ENCODE measurements at regions not wholly inside any gene's neighbourhood (a gene's known extent, or its start where the extent isn't known, plus 50 kb on each side); places are given as distances from the start of the nearest gene placed in this dataset.

DNA sequence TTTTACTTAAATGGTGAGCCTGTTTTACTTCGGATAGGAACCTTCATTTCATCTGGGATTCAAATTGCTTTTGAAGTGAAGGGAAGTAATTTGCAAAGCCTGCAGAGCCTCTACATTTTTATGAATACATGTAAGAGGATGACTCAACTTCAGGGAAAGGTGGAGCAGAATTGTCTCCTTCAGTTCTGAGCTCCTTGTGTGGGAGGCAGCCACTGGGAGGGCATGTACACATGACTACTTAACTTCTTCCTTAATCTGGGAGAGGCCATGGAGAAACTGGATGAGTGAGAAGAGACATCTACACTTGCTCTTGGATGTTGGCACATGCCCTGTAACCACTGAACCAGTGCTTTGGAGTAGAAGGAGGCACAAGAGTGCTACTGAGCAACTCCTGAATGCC, 145.1 kb upstream of the NRSN1 start:
- intact Hi-C loops (cut with micrococcal nuclease): no loop called here
- Mint-ChIP-seq H3K9me3 (no peaks in the 10 kb centered on the region), H3K36me3 (ENCODE audit: low read depth) (no peaks in the 10 kb centered on the region), H3K27me3 (ENCODE audit: insufficient read depth) (no peaks in the 10 kb centered on the region), H3K4me1 (ENCODE audit: low read depth) (no peaks in the 10 kb centered on the region), H3K4me3 (no peak overlapping the region), H3K27ac (no peak overlapping the region)
- no peak for DNase-seq (ENCODE audit: low spot score)

GRCh38 chr6:23981923-23982322, 144.1 kb upstream of the NRSN1 start:
- H3K9me3 Mint-ChIP-seq: no peaks in the 10 kb centered on the region
- no peaks in the 10 kb centered on the region for H3K4me1 Mint-ChIP-seq (ENCODE audit: low read depth)
- intact Hi-C loops (cut with micrococcal nuclease): no loop called here
- H3K27ac Mint-ChIP-seq: no peak overlapping the region
- H3K27me3 Mint-ChIP-seq (ENCODE audit: insufficient read depth): no peaks in the 10 kb centered on the region
- H3K36me3 Mint-ChIP-seq (ENCODE audit: low read depth): no peaks in the 10 kb centered on the region
- DNase-seq (ENCODE audit: low spot score): no peak
- no peak overlapping the region for H3K4me3 Mint-ChIP-seq

DNA sequence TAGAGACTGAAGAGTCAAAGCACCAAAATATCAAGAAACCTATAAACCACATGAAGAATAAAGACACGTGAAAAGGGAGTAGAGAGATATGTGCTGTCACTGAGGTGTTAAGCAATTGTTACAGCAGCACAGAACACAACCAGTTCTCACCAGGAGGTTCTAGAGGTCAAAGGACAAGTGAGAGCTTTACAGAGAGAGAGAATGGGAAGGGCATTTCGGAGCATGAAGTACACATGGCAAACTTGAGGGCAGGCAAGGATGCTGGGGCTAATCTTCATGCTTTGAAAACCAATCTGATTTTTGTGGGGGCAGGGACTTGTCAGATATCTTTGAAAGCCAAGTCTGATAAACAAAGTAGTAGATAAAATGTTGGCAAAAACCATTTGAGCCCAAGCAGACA, 142.3 kb upstream of the NRSN1 start:
- intact Hi-C loops (cut with micrococcal nuclease): no loop called here
- Mint-ChIP-seq H3K27me3 (ENCODE audit: insufficient read depth) (no peaks in the 10 kb centered on the region), H3K9me3 (no peaks in the 10 kb centered on the region), H3K4me1 (ENCODE audit: low read depth) (no peaks in the 10 kb centered on the region), H3K27ac (no peak overlapping the region), H3K36me3 (ENCODE audit: low read depth) (no peaks in the 10 kb centered on the region), H3K4me3 (no peak overlapping the region)
- no peak for DNase-seq (ENCODE audit: low spot score)

DNA sequence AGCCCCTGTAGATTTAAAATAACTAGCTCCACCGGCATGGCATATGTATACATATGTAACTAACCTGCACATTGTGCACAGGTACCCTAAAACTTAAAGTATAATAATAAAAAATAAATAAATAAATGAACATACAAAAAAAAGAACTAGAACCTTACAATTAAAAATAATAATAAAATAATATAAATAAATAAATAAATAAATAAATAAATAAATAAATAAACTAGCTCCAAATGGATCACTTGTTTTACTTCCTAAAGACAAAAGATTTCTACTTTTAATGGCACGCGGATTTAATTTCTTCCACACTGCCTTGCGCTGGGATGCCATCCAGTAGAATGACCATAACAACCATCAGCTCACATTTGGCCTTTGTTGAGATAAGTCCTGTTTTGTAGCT, 141.0 kb upstream of the NRSN1 start:
- intact Hi-C loops (cut with micrococcal nuclease): no loop called here
- DNase-seq (ENCODE audit: low spot score): no peak
- Mint-ChIP-seq H3K4me1 (ENCODE audit: low read depth) (no peaks in the 10 kb centered on the region), H3K36me3 (ENCODE audit: low read depth) (no peaks in the 10 kb centered on the region), H3K9me3 (no peaks in the 10 kb centered on the region), H3K27ac (no peak overlapping the region), H3K4me3 (no peak overlapping the region), H3K27me3 (ENCODE audit: insufficient read depth) (no peaks in the 10 kb centered on the region)

DNA sequence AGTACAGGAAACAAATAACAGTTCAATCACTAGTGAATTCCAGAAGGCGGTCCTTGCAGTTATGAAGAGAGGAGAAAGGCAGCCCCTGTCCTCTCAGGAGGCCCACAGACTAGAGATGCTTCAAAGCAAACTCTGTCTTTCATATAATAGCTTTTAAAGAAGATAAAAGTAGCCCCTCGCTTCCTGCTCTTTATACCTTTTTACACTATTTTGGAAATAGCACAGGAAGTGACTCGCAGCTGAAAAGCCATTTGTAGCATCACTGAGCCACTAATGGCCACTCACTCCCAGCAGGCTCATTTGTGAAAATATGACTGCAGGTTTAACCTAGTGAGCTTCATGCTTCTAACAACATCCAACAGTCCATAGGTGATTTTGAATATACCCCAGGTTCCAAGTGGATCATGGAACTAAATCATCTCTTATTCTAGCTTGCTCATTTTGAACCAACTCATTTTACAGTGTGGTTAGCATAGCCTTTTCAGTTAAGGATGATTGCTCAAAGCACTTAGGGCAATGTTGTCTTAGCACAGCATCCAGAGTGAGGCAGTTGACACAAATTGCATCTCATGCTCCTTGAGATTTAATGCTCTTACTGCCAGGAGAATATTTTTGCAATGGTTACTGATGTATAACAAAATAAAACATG, 136.0 kb upstream of the NRSN1 start:
- intact Hi-C loops (cut with micrococcal nuclease): no loop called here
- DNase-seq (ENCODE audit: low spot score): no peak
- no peaks in the 10 kb centered on the region for H3K9me3 Mint-ChIP-seq
- no peaks in the 10 kb centered on the region for H3K4me1 Mint-ChIP-seq (ENCODE audit: low read depth)
- H3K36me3 Mint-ChIP-seq (ENCODE audit: low read depth): no peaks in the 10 kb centered on the region
- H3K4me3 Mint-ChIP-seq: no peak overlapping the region
- no peaks in the 10 kb centered on the region for H3K27me3 Mint-ChIP-seq (ENCODE audit: insufficient read depth)
- H3K27ac Mint-ChIP-seq: no peak overlapping the region

GRCh38 chr6:23994013-23994412, 132.0 kb upstream of the NRSN1 start:
- intact Hi-C loops (cut with micrococcal nuclease): no loop called here
- Mint-ChIP-seq H3K27ac (no peak overlapping the region), H3K27me3 (ENCODE audit: insufficient read depth) (no peaks in the 10 kb centered on the region), H3K36me3 (ENCODE audit: low read depth) (no peaks in the 10 kb centered on the region), H3K4me1 (ENCODE audit: low read depth) (no peaks in the 10 kb centered on the region), H3K4me3 (no peak overlapping the region), H3K9me3 (peaks cover 4% of the 10 kb centered on the region)
- DNase-seq (ENCODE audit: low spot score): no peak

DNA sequence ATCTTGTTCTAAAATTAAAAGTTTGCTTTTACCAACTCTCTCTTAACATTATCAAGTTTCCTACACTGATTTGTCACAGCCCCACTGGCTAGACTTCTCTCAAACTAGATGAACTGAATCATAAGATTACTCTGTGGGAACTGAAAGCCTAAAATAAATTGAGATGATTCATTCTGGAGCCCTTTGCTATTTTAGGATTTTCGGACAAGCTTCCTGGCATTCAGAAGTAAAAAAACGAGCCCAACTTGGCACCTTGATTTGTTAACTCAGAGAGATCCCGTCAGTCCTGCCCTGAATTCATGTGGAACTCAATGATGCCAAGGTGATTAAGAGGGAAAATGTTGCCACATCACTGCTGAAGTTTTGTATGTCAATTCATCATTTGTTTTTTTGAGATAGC, 122.0 kb upstream of the NRSN1 start:
- H3K9me3 Mint-ChIP-seq: no peaks in the 10 kb centered on the region
- H3K27ac Mint-ChIP-seq: no peak overlapping the region
- no peaks in the 10 kb centered on the region for H3K27me3 Mint-ChIP-seq (ENCODE audit: insufficient read depth)
- no peaks in the 10 kb centered on the region for H3K4me1 Mint-ChIP-seq (ENCODE audit: low read depth)
- H3K4me3 Mint-ChIP-seq: no peak overlapping the region
- H3K36me3 Mint-ChIP-seq (ENCODE audit: low read depth): no peaks in the 10 kb centered on the region
- no peak for DNase-seq (ENCODE audit: low spot score)
- intact Hi-C loops (cut with micrococcal nuclease): no loop called here

GRCh38 chr6:24004659-24005058, 121.4 kb upstream of the NRSN1 start:
- Mint-ChIP-seq H3K27ac (no peak overlapping the region), H3K4me3 (no peak overlapping the region), H3K36me3 (ENCODE audit: low read depth) (no peaks in the 10 kb centered on the region), H3K4me1 (ENCODE audit: low read depth) (no peaks in the 10 kb centered on the region), H3K27me3 (ENCODE audit: insufficient read depth) (no peaks in the 10 kb centered on the region), H3K9me3 (no peaks in the 10 kb centered on the region)
- no peak for DNase-seq (ENCODE audit: low spot score)
- intact Hi-C loops (cut with micrococcal nuclease): no loop called here

GRCh38 chr6:24006254-24006653, 119.8 kb upstream of the NRSN1 start:
- no peak overlapping the region for H3K4me3 Mint-ChIP-seq
- H3K9me3 Mint-ChIP-seq: no peaks in the 10 kb centered on the region
- DNase-seq (ENCODE audit: low spot score): no peak
- H3K27ac Mint-ChIP-seq: no peak overlapping the region
- no peaks in the 10 kb centered on the region for H3K36me3 Mint-ChIP-seq (ENCODE audit: low read depth)
- H3K27me3 Mint-ChIP-seq (ENCODE audit: insufficient read depth): no peaks in the 10 kb centered on the region
- H3K4me1 Mint-ChIP-seq (ENCODE audit: low read depth): no peaks in the 10 kb centered on the region
- intact Hi-C loops (cut with micrococcal nuclease): no loop called here

DNA sequence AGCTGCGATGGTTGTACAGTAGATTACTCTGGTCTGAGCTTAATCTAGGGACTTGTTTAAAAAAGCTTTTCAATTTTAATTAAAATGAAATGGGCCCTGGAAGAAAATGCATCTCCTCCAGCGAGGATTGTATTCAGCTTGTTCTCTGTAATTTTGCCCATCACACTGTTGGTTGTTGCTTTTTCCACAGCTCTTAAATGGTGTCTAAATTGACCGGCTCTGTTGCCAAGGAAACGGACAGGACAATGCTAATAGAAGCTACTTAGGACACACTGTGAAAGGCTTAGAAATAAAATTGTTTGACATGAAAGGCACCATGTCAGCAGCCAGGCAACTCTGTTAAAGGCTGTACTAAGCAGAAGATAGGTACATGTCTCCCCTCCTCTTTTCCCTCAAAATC, 116.7 kb upstream of the NRSN1 start:
- Mint-ChIP-seq H3K9me3 (no peaks in the 10 kb centered on the region), H3K27me3 (ENCODE audit: insufficient read depth) (no peaks in the 10 kb centered on the region), H3K4me1 (ENCODE audit: low read depth) (no peaks in the 10 kb centered on the region), H3K27ac (no peak overlapping the region), H3K4me3 (no peak overlapping the region), H3K36me3 (ENCODE audit: low read depth) (no peaks in the 10 kb centered on the region)
- no peak for DNase-seq (ENCODE audit: low spot score)
- intact Hi-C loops (cut with micrococcal nuclease): no loop called here

GRCh38 chr6:24010133-24010532, 115.9 kb upstream of the NRSN1 start:
- Mint-ChIP-seq H3K4me3 (no peak overlapping the region), H3K4me1 (ENCODE audit: low read depth) (no peaks in the 10 kb centered on the region), H3K9me3 (no peaks in the 10 kb centered on the region), H3K27me3 (ENCODE audit: insufficient read depth) (no peaks in the 10 kb centered on the region), H3K36me3 (ENCODE audit: low read depth) (no peaks in the 10 kb centered on the region), H3K27ac (no peak overlapping the region)
- intact Hi-C loops (cut with micrococcal nuclease): no loop called here
- no peak for DNase-seq (ENCODE audit: low spot score)

DNA sequence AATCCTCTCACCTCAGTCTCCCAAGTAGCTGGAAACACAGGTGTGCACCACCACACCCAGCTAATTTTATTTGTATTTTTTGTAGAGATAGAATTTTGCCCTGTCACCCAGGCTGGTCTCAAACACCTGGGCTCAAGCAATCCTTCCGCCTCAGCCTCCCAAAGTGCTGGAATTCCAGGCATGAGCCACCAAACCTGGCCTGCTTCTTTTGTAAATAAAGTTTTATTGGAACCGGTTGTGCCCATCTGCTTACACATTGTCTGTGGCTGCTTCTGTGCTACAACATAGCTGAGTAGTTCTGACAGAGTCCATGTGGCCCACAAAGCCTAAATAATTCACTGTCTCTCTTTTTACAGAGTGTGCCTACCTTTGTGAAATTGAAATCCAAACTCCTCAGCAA, 109.7 kb upstream of the NRSN1 start:
- H3K4me3 Mint-ChIP-seq: no peak overlapping the region
- H3K36me3 Mint-ChIP-seq (ENCODE audit: low read depth): no peaks in the 10 kb centered on the region
- intact Hi-C loops (cut with micrococcal nuclease): no loop called here
- no peaks in the 10 kb centered on the region for H3K9me3 Mint-ChIP-seq
- DNase-seq (ENCODE audit: low spot score): no peak
- H3K27ac Mint-ChIP-seq: no peak overlapping the region
- H3K27me3 Mint-ChIP-seq (ENCODE audit: insufficient read depth): no peaks in the 10 kb centered on the region
- H3K4me1 Mint-ChIP-seq (ENCODE audit: low read depth): no peaks in the 10 kb centered on the region

- Mint-ChIP-seq H3K36me3 (ENCODE audit: low read depth) (no peaks in the 10 kb centered on the region), H3K4me1 (ENCODE audit: low read depth) (no peaks in the 10 kb centered on the region), H3K27ac (no peak overlapping the region), H3K9me3 (no peaks in the 10 kb centered on the region), H3K27me3 (ENCODE audit: insufficient read depth) (peaks cover 2% of the 10 kb centered on the region), H3K4me3 (no peak overlapping the region)
- intact Hi-C loops (cut with micrococcal nuclease): no loop called here
- DNase-seq (ENCODE audit: low spot score): no peak
Observed at GRCh38 chr6:24016857-24017256, 109.2 kb upstream of the NRSN1 start.

- H3K4me3 Mint-ChIP-seq: no peak overlapping the region
- H3K36me3 Mint-ChIP-seq (ENCODE audit: low read depth): no peaks in the 10 kb centered on the region
- intact Hi-C loops (cut with micrococcal nuclease): no loop called here
- DNase-seq (ENCODE audit: low spot score): no peak
- peaks cover 2% of the 10 kb centered on the region for H3K27me3 Mint-ChIP-seq (ENCODE audit: insufficient read depth)
- no peaks in the 10 kb centered on the region for H3K9me3 Mint-ChIP-seq
- no peak overlapping the region for H3K27ac Mint-ChIP-seq
- no peaks in the 10 kb centered on the region for H3K4me1 Mint-ChIP-seq (ENCODE audit: low read depth)
Observed at GRCh38 chr6:24019393-24019792, 106.6 kb upstream of the NRSN1 start.

Data from activated T-helper 1 cell treated with anti-CD3 and anti-CD28 coated beads, Interleukin-12 subunit alpha, Interleukin-12 subunit beta, Interleukin-2, Interleukin-4 antibody, amounts not matched to agents 30 ng/mL and 10 ng/mL and 1 ng/mL, durations not matched to agents 14 hours and 24 hours and 36 hours (primary cell).